ENCODE measurements at regions not wholly inside any gene's neighbourhood (a gene's known extent, or its start where the extent isn't known, plus 50 kb on each side); places are given as distances from the start of the nearest gene placed in this dataset.
"Not testable (repeated sequence)": the region's sequence is repeated elsewhere in the genome, so short reads cannot be mapped to it uniquely, and the experiment has no call there.

DNA sequence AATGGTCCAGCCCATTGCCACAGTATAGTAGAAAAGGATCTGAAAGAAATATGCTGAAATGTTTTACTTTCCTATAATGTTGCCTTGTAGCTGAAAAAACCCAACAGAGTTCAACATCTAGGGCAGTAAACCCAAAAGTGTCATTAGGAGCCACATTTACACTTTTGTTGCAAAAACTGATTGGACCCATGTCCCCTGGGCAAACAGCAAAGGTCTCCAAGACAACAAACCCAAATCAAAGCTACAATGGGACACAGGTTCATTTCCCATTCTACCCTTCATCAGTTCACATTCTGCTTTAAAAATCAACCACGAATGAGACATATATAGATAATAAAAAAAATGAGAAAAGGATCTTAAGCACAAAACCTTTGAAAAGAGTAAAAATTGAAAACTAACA lies 744.8 kb downstream of the PCDH17 start:
- intact Hi-C loops (cut with DNase I) = no loop called here
- DNase-seq (ENCODE audit: extremely low spot score) = no peak
- 78% methylated on average over 1 of the region's 1 CpG for WGBS
- no peaks in the 10 kb centered on the region for H3K4me1 ChIP-seq
- TF ChIP-seq POLR2AphosphoS5 (IDR thresholded peaks at IDR 0.05) = no peak
- TF ChIP-seq, protein P1, sequence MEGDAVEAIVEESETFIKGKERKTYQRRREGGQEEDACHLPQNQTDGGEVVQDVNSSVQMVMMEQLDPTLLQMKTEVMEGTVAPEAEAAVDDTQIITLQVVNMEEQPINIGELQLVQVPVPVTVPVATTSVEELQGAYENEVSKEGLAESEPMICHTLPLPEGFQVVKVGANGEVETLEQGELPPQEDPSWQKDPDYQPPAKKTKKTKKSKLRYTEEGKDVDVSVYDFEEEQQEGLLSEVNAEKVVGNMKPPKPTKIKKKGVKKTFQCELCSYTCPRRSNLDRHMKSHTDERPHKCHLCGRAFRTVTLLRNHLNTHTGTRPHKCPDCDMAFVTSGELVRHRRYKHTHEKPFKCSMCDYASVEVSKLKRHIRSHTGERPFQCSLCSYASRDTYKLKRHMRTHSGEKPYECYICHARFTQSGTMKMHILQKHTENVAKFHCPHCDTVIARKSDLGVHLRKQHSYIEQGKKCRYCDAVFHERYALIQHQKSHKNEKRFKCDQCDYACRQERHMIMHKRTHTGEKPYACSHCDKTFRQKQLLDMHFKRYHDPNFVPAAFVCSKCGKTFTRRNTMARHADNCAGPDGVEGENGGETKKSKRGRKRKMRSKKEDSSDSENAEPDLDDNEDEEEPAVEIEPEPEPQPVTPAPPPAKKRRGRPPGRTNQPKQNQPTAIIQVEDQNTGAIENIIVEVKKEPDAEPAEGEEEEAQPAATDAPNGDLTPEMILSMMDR (IDR thresholded peaks at IDR 0.05) = no peak
- no peak for TF ChIP-seq POLR2A (IDR thresholded peaks at IDR 0.05; ENCODE audit: low read depth)
- TF ChIP-seq EP300 (IDR thresholded peaks at IDR 0.05) = no peak
- H3K27ac ChIP-seq (replicated peaks in 1 of 4) = no peak overlapping the region
- H3K27me3 ChIP-seq = no peaks in the 10 kb centered on the region
- H3K36me3 ChIP-seq = no peaks in the 10 kb centered on the region
- no peak overlapping the region for H3K4me3 ChIP-seq
- H3K9me3 ChIP-seq = no peaks in the 10 kb centered on the region

DNA sequence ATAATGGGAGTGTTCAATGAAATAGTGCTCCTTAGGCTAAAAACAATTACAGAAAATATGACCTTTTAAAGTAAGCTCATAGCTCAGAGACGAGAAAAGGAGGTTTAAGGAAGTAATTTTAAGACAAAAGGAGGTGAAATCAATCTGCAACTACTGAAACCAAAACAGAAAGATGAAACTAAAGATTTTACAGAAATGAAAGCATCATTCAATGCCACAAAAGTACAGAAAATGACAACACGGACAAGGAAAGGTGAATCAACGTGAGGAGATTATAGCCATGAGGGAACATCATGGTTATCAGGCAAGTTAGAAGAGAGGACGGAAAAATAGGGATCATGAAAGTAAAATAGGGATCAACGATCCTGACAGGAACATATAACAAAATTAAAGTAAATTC lies 745.2 kb downstream of the PCDH17 start:
- H3K27ac ChIP-seq (replicated peaks in 1 of 4) = no peak overlapping the region
- 77% methylated on average over 5 of the region's 5 CpGs for whole genome bisulfite sequencing
- no peaks in the 10 kb centered on the region for H3K36me3 ChIP-seq
- no peak for TF ChIP-seq EP300 (IDR thresholded peaks at IDR 0.05)
- TF ChIP-seq POLR2AphosphoS5 (IDR thresholded peaks at IDR 0.05) = no peak
- TF ChIP-seq, protein P1 (IDR thresholded peaks at IDR 0.05) = no peak
- TF ChIP-seq POLR2A (IDR thresholded peaks at IDR 0.05; ENCODE audit: low read depth) = no peak
- DNase-seq (ENCODE audit: extremely low spot score) = no peak
- H3K4me1 ChIP-seq = no peaks in the 10 kb centered on the region
- no peaks in the 10 kb centered on the region for H3K9me3 ChIP-seq
- intact Hi-C loops (cut with DNase I) = no loop called here
- no peak overlapping the region for H3K4me3 ChIP-seq
- H3K27me3 ChIP-seq = no peaks in the 10 kb centered on the region

DNA sequence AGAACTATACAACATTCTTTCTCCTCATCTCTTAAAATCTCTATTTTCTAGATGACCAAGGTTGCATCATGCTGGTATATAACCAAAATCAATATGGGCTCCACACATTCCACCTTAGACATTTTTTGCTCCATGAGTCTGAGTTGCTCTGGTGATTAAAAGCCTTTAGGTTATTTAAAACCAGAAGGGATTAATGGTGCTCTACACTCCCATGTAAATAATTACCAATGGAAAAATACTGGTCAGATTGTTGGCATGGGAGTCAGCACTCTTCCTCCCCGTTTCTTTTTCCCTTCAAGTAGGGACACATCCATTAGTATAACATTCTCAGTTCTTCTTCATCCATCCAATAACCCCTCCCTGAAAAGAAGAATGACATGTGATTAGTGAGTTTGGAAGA lies 747.7 kb downstream of the PCDH17 start:
- H3K4me1 ChIP-seq = no peaks in the 10 kb centered on the region
- 40% methylated on average over 1 of the region's 1 CpG for WGBS
- intact Hi-C loops (cut with DNase I) = no loop called here

DNA sequence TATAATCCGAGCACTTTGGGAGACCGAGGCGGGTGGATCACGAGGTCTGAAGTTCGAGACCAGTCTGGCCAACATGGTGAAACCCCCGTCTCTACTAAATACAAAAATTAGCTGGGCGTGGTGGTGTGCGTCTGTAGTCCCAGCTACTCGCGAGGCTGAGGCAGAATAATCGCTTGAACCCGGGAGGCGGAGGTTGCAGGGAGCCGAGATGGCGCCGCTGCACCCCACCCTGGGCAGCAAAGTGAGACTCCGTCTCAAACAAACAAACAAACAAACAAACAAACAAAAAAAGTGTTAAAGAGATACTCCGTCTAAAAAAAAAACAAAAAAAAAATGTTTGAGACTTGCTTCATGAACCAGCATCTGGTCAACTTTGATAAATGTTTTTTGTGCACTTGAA lies 753.8 kb downstream of the PCDH17 start:
- H3K4me1 ChIP-seq; H3K27me3 ChIP-seq; H3K27ac ChIP-seq (replicated peaks in 1 of 4); H3K36me3 ChIP-seq; H3K4me3 ChIP-seq; H3K9me3 ChIP-seq; DNase-seq (ENCODE audit: extremely low spot score); intact Hi-C loops (cut with DNase I): not testable (repeated sequence)
- 94% methylated on average over 18 of the region's 18 CpGs for WGBS

More for the DNA sequence above, 747.7 kb downstream of the PCDH17 start:
- H3K9me3 ChIP-seq = no peaks in the 10 kb centered on the region
- no peaks in the 10 kb centered on the region for H3K27me3 ChIP-seq
- TF ChIP-seq EP300 (IDR thresholded peaks at IDR 0.05) = no peak
- TF ChIP-seq POLR2AphosphoS5 (IDR thresholded peaks at IDR 0.05) = no peak
- TF ChIP-seq, protein P1 (IDR thresholded peaks at IDR 0.05) = no peak
- TF ChIP-seq POLR2A (IDR thresholded peaks at IDR 0.05; ENCODE audit: low read depth) = no peak
- H3K36me3 ChIP-seq = no peaks in the 10 kb centered on the region
- H3K27ac ChIP-seq (replicated peaks in 1 of 4) = no peak overlapping the region
- H3K4me3 ChIP-seq = no peak overlapping the region
- no peak for DNase-seq (ENCODE audit: extremely low spot score)

DNA sequence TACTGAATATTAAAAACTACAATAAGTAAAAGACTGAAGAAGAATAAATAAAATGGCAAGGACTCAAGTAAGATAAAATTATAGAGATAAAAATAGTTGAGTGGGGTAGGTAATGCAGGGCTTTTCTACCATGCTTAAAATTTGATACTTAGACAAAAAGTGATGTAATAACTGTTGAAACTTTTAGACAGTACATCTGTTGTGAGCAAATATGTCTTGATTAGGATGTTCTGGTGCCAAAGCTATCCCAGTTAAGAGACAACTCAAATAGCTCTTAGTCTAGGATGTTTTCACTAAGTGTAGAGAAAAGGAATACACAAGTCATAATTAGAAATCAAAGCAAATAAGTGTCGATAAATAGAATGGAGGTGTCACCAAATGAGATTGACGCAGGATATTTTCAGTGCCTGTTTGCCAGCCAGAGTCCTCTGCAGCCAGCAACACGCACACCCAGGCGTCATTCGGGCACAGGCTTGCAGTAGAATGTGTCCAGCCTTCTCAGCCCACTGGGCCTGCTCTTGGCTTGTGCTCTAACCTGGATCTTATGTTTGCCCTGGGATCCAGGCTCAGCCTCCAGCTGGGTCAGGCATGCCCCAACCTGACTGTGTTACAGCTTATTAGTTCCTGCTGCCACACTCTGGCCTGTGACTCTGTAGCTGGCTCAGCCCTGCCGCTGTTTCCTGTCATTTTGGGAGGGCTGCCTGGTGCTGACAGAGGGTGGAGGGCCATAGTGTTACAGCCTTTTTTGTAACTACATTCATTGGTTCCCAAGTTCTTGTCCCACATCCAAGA lies 766.2 kb downstream of the PCDH17 start:
- intact Hi-C loops (cut with DNase I) = no loop called here
- WGBS = 94% methylated on average over 6 of the region's 6 CpGs
- Histone ChIP-seq H3K36me3 (no peaks in the 10 kb centered on the region), H3K27me3 (no peaks in the 10 kb centered on the region), H3K4me1 (no peaks in the 10 kb centered on the region), H3K9me3 (no peaks in the 10 kb centered on the region), H3K4me3 (no peak overlapping the region), H3K27ac (replicated peaks in 1 of 4) (no peak overlapping the region)
- TF ChIP-seq POLR2AphosphoS5 (IDR thresholded peaks at IDR 0.05) (no peak), EP300 (IDR thresholded peaks at IDR 0.05) (no peak), POLR2A (IDR thresholded peaks at IDR 0.05; ENCODE audit: low read depth) (no peak)
- TF ChIP-seq, protein P1 (IDR thresholded peaks at IDR 0.05) = no peak
- no peak for DNase-seq (ENCODE audit: extremely low spot score)
